ENCODE measurements at regions not wholly inside any gene's neighbourhood (a gene's known extent, or its start where the extent isn't known, plus 50 kb on each side); places are given as distances from the start of the nearest gene placed in this dataset.

- no peak for TF ChIP-seq CTCF (IDR thresholded peaks at IDR 0.05; ENCODE audit: low read depth, low read length)
- POLR2A ChIA-PET = no interaction called here
- no peak overlapping the region for H3K27ac ChIP-seq (ENCODE audit: low read depth, low read length)
- no peaks in the 10 kb centered on the region for H3K9me3 ChIP-seq (ENCODE audit: control insufficient read depth, insufficient read depth, low read length)
- CTCF ChIA-PET = no interaction called here
- no peak overlapping the region for H3K4me3 ChIP-seq (ENCODE audit: low read depth, low read length)
- no peak for DNase-seq (ENCODE audit: low read depth, low spot score)
- peaks cover 3% of the 10 kb centered on the region for H3K27me3 ChIP-seq (ENCODE audit: control insufficient read depth, insufficient read depth, low read length)
These were observed 708.8 kb downstream of the MTRR start for GRCh38 chr5:8577792-8578191.

- TF ChIP-seq CTCF (IDR thresholded peaks at IDR 0.05; ENCODE audit: low read depth, low read length) = no peak
- CTCF ChIA-PET = no interaction called here
These were observed 711.4 kb downstream of the MTRR start for GRCh38 chr5:8580298-8580697.

GRCh38 chr5:8581047-8581446, 712.1 kb downstream of the MTRR start:
- POLR2A ChIA-PET = no interaction called here
- Histone ChIP-seq H3K9me3 (ENCODE audit: control insufficient read depth, insufficient read depth, low read length) (no peaks in the 10 kb centered on the region), H3K27ac (ENCODE audit: low read depth, low read length) (no peak overlapping the region), H3K27me3 (ENCODE audit: control insufficient read depth, insufficient read depth, low read length) (peaks cover 3% of the 10 kb centered on the region), H3K4me3 (ENCODE audit: low read depth, low read length) (no peak overlapping the region)
- no peak for DNase-seq (ENCODE audit: low read depth, low spot score)
- CTCF ChIA-PET = no interaction called here
- no peak for TF ChIP-seq CTCF (IDR thresholded peaks at IDR 0.05; ENCODE audit: low read depth, low read length)

More at GRCh38 chr5:8580298-8580697, 711.4 kb downstream of the MTRR start:
- Histone ChIP-seq H3K4me3 (ENCODE audit: low read depth, low read length) (no peak overlapping the region), H3K9me3 (ENCODE audit: control insufficient read depth, insufficient read depth, low read length) (no peaks in the 10 kb centered on the region), H3K27me3 (ENCODE audit: control insufficient read depth, insufficient read depth, low read length) (peaks cover 3% of the 10 kb centered on the region), H3K27ac (ENCODE audit: low read depth, low read length) (no peak overlapping the region)
- DNase-seq (ENCODE audit: low read depth, low spot score) = no peak
- POLR2A ChIA-PET = no interaction called here

- no peak overlapping the region for H3K27ac ChIP-seq (ENCODE audit: low read depth, low read length)
- no peak for DNase-seq (ENCODE audit: low read depth, low spot score)
- POLR2A ChIA-PET = no interaction called here
- CTCF ChIA-PET = no interaction called here
- no peak overlapping the region for H3K4me3 ChIP-seq (ENCODE audit: low read depth, low read length)
- H3K9me3 ChIP-seq (ENCODE audit: control insufficient read depth, insufficient read depth, low read length) = no peaks in the 10 kb centered on the region
- H3K27me3 ChIP-seq (ENCODE audit: control insufficient read depth, insufficient read depth, low read length) = no peaks in the 10 kb centered on the region
- no peak for TF ChIP-seq CTCF (IDR thresholded peaks at IDR 0.05; ENCODE audit: low read depth, low read length)
These were observed 716.5 kb downstream of the MTRR start for GRCh38 chr5:8585230-8586018.

GRCh38 chr5:8590959-8591358, 722.0 kb downstream of the MTRR start:
- CTCF ChIA-PET = no interaction called here
- POLR2A ChIA-PET = no interaction called here
- no peaks in the 10 kb centered on the region for H3K9me3 ChIP-seq (ENCODE audit: control insufficient read depth, insufficient read depth, low read length)

More at GRCh38 chr5:8590959-8591358, 722.0 kb downstream of the MTRR start:
- H3K27me3 ChIP-seq (ENCODE audit: control insufficient read depth, insufficient read depth, low read length) = no peaks in the 10 kb centered on the region
- H3K4me3 ChIP-seq (ENCODE audit: low read depth, low read length) = no peak overlapping the region
- no peak overlapping the region for H3K27ac ChIP-seq (ENCODE audit: low read depth, low read length)
- no peak for TF ChIP-seq CTCF (IDR thresholded peaks at IDR 0.05; ENCODE audit: low read depth, low read length)
- no peak for DNase-seq (ENCODE audit: low read depth, low spot score)

Data from AG04450 (cell line).